ENCODE measurements at regions not wholly inside any gene's neighbourhood (a gene's known extent, or its start where the extent isn't known, plus 50 kb on each side); places are given as distances from the start of the nearest gene placed in this dataset.

GRCh38 chr1:232682248-232682647, 52.3 kb upstream of the SIPA1L2 start:
- DNase-seq = no peak

- peak in 1 of 2 experiments; percentile 22 for DNase-seq
These were observed 54.6 kb upstream of the SIPA1L2 start for GRCh38 chr1:232684371-232685105.

- DNase-seq = no peak
These were observed 56.4 kb upstream of the SIPA1L2 start for GRCh38 chr1:232686346-232686745.

- DNase-seq = no peak
These were observed 57.4 kb upstream of the SIPA1L2 start for GRCh38 chr1:232687304-232687703.

GRCh38 chr1:232687728-232688127, 57.8 kb upstream of the SIPA1L2 start:
- DNase-seq = no peak

- DNase-seq = no peak
These were observed 58.5 kb upstream of the SIPA1L2 start for GRCh38 chr1:232688398-232688797.

GRCh38 chr1:232689711-232690110, 59.8 kb upstream of the SIPA1L2 start:
- no peak for DNase-seq

- DNase-seq = no peak
These were observed 60.5 kb upstream of the SIPA1L2 start for GRCh38 chr1:232690285-232690935.

GRCh38 chr1:232694475-232694874, 64.5 kb upstream of the SIPA1L2 start:
- no peak for DNase-seq

- no peak for DNase-seq
These were observed 65.9 kb upstream of the SIPA1L2 start for GRCh38 chr1:232695621-232696385.

GRCh38 chr1:232696466-232696865, 66.5 kb upstream of the SIPA1L2 start:
- no peak for DNase-seq

- peak in 1 of 2 experiments; percentile 24 for DNase-seq
These were observed 67.4 kb upstream of the SIPA1L2 start for GRCh38 chr1:232697187-232697822.

GRCh38 chr1:232699814-232700213, 69.9 kb upstream of the SIPA1L2 start:
- DNase-seq = no peak

GRCh38 chr1:232702911-232703310, 73.0 kb upstream of the SIPA1L2 start:
- no peak for DNase-seq

GRCh38 chr1:232704256-232704655, 74.3 kb upstream of the SIPA1L2 start:
- DNase-seq = no peak

- no peak for DNase-seq
These were observed 75.1 kb upstream of the SIPA1L2 start for GRCh38 chr1:232704694-232705680.

GRCh38 chr1:232705815-232706575, 76.1 kb upstream of the SIPA1L2 start:
- no peak for DNase-seq

GRCh38 chr1:232707142-232707541, 77.2 kb upstream of the SIPA1L2 start:
- DNase-seq = no peak

GRCh38 chr1:232709386-232709785, 79.5 kb upstream of the SIPA1L2 start:
- DNase-seq = no peak

GRCh38 chr1:232711996-232712395, 82.1 kb upstream of the SIPA1L2 start:
- no peak for DNase-seq

- no peak for DNase-seq
These were observed 83.9 kb upstream of the SIPA1L2 start for GRCh38 chr1:232713785-232714184.
